ENCODE measurements at regions not wholly inside any gene's neighbourhood (a gene's known extent, or its start where the extent isn't known, plus 50 kb on each side); places are given as distances from the start of the nearest gene placed in this dataset.

- no peak for DNase-seq
- no peak for TF ChIP-seq GATA1 (IDR thresholded peaks at IDR 0.05; ENCODE audit: low read depth, low read length)
- TF ChIP-seq POLR2A (IDR thresholded peaks at IDR 0.05; ENCODE audit: low read length) = no peak
Observed at GRCh38 chr1:23622284-23622683, 63.0 kb upstream of the ID3 start.

DNA sequence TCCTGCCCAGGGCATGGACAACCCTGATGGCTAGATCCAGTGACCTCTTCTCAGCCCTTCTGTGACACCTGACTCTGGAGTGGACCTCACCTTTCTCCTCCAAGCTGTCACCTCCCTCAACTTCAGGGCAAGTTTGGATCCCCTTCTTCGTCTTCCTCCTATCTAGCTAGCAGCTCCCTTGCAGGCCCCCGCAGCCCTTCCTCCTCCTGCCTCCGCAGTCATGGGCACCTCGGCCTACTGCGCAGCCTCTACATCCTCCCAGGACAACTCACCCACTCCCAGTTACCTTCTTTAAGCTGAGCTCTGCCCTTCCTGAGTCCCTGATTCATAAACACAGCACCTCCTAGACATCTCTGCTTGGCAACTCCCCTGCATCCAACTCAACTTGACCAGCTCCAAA is 61.3 kb upstream of the ID3 start:
- no peak for DNase-seq
- TF ChIP-seq GATA1 (IDR thresholded peaks at IDR 0.05; ENCODE audit: low read depth, low read length) (no peak), POLR2A (IDR thresholded peaks at IDR 0.05; ENCODE audit: low read length) (no peak)

- DNase-seq = no peak
- TF ChIP-seq POLR2A (IDR thresholded peaks at IDR 0.05; ENCODE audit: low read length) (no peak), GATA1 (IDR thresholded peaks at IDR 0.05; ENCODE audit: low read depth, low read length) (no peak)
Observed at GRCh38 chr1:23619299-23620188, 60.2 kb upstream of the ID3 start.

GRCh38 chr1:23618586-23619083 is 59.3 kb upstream of the ID3 start:
- no peak for TF ChIP-seq POLR2A (IDR thresholded peaks at IDR 0.05; ENCODE audit: low read length)
- TF ChIP-seq GATA1 (IDR thresholded peaks at IDR 0.05; ENCODE audit: low read depth, low read length) = no peak

GRCh38 chr1:23617084-23617521 is 57.8 kb upstream of the ID3 start:
- DNase-seq = no peak
- TF ChIP-seq POLR2A (IDR thresholded peaks at IDR 0.05; ENCODE audit: low read length) = no peak
- TF ChIP-seq GATA1 (IDR thresholded peaks at IDR 0.05; ENCODE audit: low read depth, low read length) = no peak

More at GRCh38 chr1:23618586-23619083, 59.3 kb upstream of the ID3 start:
- DNase-seq = no peak

DNA sequence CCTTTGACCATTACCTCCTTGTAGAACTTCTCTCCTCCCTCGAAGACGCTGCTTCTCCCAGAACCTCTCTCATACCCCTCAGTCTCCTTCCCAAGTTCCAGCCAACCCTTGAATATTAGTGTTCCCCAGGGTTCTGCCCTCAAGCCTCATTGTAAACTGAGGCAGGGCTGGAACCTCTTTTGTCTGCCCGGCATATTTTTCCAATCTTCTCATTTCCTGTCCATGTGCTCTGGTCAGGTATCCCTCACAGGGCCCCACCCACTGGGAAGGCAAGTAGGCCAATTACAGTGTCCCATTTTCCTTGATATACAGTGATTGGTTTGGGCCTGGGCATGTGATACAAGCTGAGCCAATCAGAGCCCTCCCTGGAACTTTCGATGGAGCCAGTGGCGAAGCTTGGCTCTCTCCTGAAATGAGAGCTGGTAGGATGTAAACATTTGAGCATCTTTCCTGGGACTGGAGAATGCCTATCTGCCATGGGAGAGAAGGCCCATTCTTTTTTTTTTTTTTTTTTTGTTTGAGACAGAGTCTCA is 57.1 kb upstream of the ID3 start:
- TF ChIP-seq POLR2A (IDR thresholded peaks at IDR 0.05; ENCODE audit: low read length) (no peak), GATA1 (IDR thresholded peaks at IDR 0.05; ENCODE audit: low read depth, low read length) (no peak)
- no peak for DNase-seq

DNA sequence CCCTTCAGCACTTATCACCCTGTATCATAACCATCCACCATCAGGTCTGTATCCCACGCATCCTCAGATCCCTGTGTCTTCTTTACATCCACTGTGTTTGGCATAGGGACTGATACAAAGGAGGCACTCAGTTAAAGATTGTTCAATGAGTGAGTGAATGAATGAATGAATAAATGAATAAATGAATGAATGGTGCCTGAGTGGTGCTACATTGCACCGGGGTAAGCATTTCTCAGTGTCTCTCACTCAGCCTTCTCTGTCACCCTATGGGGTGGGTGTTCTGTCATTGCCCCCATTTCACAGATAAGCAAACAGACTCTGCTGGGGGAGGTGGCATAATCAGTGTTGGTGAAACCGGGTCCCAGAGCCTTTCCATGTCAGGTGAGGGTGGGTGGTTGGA is 56.6 kb upstream of the ID3 start:
- TF ChIP-seq POLR2A (IDR thresholded peaks at IDR 0.05; ENCODE audit: low read length) = no peak
- no peak for TF ChIP-seq GATA1 (IDR thresholded peaks at IDR 0.05; ENCODE audit: low read depth, low read length)
- DNase-seq = no peak

- TF ChIP-seq GATA1 (IDR thresholded peaks at IDR 0.05; ENCODE audit: low read depth, low read length) (no peak), POLR2A (IDR thresholded peaks at IDR 0.05; ENCODE audit: low read length) (no peak)
- DNase-seq = no peak
Observed at GRCh38 chr1:23615423-23615822, 56.1 kb upstream of the ID3 start.

DNA sequence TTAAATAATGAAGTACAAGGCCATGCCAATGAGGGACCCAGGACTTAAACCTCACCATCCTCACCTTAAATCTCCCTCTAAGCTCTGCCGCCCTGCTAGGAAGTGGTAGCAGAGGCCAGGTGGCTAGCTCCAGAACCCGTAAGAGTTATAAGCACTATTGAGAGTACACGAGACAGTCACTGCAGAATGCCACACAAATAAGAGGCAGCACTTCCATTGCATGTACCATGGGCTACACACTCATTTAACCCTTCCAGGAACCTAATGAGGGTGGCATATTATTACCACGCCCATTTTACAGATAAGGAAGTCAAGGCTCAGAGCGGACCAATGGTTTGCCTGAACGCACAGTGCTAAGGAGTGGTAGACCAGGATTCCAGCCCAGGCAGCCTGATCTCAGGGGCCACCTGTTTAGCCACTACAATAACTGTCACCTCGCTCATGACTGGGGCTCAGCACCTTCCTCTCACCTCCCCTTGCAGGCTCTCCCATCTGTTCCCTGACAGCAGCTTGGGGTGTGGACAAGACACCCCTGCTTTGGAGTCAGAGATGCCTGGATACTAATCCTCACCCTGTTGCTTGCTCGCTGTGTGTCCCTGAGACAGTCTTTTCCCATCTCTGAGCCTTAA is 54.8 kb upstream of the ID3 start:
- TF ChIP-seq POLR2A (IDR thresholded peaks at IDR 0.05; ENCODE audit: low read length) (no peak), GATA1 (IDR thresholded peaks at IDR 0.05; ENCODE audit: low read depth, low read length) (no peak)
- DNase-seq = no peak

- TF ChIP-seq POLR2A (IDR thresholded peaks at IDR 0.05; ENCODE audit: low read length) (no peak), GATA1 (IDR thresholded peaks at IDR 0.05; ENCODE audit: low read depth, low read length) (no peak)
- DNase-seq = no peak
Observed at GRCh38 chr1:23613191-23614031, 54.1 kb upstream of the ID3 start.

GRCh38 chr1:23611601-23612327 is 52.5 kb upstream of the ID3 start:
- TF ChIP-seq POLR2A (IDR thresholded peaks at IDR 0.05; ENCODE audit: low read length) = no peak
- no peak for TF ChIP-seq GATA1 (IDR thresholded peaks at IDR 0.05; ENCODE audit: low read depth, low read length)
- no peak for DNase-seq

DNA sequence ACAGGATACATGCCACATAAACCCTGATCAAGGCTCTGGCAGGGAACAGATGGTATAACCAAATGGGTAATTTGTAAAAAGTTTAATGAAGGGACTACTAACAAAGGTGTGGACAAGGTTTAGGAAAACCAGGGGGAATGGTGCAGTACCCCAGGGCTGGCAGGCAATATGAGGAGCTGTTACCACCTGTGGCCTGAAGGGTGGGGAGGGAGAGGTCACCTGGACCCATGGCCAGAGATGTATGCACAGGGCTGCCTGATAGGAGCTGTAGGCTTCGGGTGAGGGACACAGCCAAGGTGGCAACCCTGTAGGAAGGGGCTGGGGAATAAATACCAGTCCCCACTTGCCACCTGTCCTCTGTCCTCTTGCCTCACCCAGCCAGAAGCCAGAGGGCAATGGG is 51.4 kb upstream of the ID3 start:
- DNase-seq = no peak
- TF ChIP-seq POLR2A (IDR thresholded peaks at IDR 0.05; ENCODE audit: low read length) (no peak), GATA1 (IDR thresholded peaks at IDR 0.05; ENCODE audit: low read depth, low read length) (no peak)

- no peak for DNase-seq
- TF ChIP-seq POLR2A (IDR thresholded peaks at IDR 0.05; ENCODE audit: low read length) = no peak
- no peak for TF ChIP-seq GATA1 (IDR thresholded peaks at IDR 0.05; ENCODE audit: low read depth, low read length)
Observed at GRCh38 chr1:23609971-23610370, 50.7 kb upstream of the ID3 start.

Data from erythroblast (primary cell).